ENCODE measurements at regions not wholly inside any gene's neighbourhood (a gene's known extent, or its start where the extent isn't known, plus 50 kb on each side); places are given as distances from the start of the nearest gene placed in this dataset.

DNA sequence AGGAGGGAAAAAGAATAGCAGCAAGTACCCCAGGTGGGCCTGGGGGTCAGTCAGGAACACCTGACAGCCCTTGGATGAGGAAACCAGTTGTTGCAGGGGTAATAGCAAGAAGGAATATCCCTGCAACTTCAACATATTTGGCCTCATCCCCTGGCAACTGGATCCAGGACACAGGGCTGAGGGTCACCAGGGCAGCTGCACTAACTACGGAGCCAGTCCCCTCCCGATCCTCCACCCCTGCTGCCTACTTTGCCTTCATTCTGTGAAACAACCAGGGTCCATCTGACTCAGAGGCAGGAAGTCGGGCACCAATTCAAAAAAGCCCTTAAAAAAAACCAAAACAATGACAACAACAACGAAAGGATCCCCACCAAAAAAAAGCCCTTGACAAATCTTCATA, 52.9 kb downstream of the FRMPD3 start:
- DNase-seq, result no peak

DNA sequence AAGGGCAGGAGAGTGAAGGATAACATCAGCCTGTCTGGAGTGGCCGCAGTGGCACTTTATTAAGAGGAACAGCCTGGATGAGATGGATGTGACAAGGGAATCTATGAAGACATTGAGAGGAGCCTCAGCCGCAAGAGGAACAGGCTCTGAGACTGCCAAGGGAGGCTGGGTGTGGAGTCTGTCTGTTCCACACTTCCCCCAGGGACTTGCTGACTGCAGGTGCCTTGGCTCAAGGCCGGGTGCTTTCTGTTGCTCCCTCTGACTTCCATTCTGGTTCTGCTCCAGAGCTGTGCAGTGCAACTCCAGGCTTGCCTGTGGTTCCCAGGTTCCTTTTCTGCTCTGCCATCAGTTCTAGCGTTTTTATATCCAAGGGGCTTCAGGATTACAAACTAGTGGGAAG, 54.6 kb downstream of the FRMPD3 start:
- no peak for DNase-seq

DNA sequence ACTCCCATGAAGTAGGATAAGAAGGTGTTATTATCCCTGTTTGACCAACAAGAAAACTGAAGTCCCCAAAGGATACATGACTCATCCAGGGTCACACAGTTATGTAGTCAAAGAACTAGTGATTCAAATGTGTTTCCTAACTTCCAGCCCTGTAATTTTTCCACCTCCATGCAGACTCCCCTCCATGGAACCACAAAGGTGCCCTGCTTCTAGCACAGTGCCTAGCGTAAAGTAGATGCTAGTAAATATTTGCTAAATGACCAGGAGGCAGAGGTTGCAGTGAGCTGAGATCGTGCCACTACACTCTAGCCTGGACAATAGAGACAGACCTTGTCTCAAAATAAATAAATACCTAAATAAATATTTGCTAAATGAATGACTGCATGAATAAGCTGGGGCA, 55.8 kb downstream of the FRMPD3 start:
- no peak for DNase-seq

DNA sequence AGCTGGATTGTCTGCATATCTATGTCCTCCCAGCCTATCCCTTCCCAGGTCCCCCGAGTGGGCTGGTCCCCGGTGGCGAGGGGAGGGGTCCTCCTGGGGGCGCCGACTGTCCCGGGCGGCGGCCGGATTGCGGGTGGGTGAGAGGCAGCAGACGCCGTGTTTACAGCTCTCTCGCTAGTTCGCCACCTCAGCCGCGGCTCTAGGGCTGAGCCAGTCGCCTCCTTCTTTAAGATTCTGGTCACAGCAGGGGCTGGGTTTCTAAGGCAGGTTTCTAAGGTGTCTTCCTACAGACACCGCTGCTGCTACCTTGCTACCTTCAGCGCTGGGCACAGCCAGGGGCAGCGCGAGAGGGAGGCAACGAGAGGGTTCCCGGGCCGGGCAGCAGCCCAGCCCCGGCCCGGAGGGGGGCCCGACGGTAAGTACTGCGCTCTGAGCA, 57.2 kb downstream of the FRMPD3 start:
- no peak for DNase-seq

DNA sequence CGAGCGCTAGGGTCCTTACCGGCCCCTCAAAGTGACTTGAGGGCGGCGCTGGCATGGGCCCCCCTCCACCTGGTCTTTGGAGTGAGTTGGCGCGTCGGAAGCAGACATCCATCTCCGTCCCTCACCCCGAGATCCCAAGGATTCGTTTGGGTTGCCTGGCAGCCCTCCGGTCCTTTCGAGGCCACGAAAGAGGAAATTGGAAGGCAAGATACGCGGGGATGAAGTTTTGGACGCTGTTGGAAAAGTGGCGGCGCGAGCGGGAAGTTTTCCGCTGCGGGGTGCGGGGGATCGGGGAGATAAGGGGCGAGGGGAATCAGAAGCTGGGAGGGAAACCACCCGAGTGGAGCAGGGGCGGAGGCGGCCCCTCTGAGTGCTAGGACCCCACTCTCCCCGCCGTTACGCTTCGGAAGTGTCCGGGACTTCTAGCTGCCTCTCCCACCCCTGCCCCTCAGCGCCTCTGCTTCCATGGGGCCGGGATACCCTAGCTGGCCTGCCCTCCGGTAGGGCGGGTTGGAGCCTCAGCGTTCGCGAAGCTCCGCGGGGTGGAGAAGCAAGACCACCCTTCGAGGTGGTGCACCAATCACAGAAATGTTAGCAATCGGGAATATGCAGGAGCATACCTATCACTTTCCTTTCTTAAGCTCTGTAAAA, 57.8 kb downstream of the FRMPD3 start:
- DNase-seq, result no peak

GRCh38 chrX:107507744-107508117, 58.3 kb downstream of the FRMPD3 start:
- DNase-seq, result no peak

DNA sequence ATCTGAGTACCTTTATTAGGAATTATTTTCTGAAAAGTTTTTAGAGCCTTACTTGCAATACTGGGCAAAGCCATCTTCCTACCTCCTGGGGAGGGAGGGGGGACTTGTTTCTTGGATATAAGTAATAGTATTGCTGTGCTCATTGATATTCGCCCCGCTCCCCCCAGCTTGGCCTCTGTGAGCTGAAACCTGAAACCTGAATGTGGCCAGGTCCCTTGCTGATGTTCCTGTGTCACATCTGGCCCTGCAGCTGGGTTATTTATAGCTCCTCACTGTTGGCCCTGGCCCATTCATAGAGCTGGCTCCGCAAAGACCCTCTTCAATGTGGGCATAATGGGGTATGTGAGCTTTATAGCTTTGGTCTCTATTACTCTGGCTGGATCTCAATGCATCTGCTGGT, 59.5 kb downstream of the FRMPD3 start:
- no peak for DNase-seq

GRCh38 chrX:107514944-107515343, 65.5 kb downstream of the FRMPD3 start:
- DNase-seq, result no peak

DNA sequence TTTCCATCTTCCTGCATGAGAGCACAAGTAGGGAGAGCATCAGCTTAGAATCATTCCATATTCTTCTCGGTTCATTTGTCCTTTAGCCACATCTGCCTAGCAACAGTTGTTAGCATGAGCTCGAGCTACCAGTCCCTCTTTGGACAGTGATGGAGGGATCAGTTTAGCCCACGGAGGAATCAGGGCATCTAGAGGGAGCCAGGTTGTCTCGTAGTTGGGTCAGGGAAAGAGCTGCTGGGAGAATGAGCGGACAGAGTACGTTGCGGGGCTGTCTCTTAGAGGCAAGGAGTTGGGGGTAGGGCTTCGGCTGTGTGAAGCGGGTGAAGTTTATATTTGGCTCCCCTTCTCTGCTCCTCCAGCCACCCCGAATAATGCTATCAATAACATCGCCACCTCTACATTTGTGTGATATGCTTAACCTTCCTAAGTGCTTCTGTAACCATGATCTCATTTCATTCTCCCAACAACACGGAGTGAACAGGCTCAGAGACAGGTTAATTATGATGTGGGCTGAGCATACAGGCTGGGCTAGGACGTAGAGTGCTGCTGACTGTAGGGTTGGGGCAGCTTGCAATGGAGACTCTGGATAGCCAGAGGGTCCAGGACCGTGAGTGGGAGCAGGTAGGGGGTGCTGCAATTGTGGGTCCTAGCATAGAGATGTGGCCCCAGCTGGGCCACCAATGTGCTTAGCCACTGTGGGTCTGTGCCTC, 72.6 kb downstream of the FRMPD3 start:
- DNase-seq, result no peak

DNA sequence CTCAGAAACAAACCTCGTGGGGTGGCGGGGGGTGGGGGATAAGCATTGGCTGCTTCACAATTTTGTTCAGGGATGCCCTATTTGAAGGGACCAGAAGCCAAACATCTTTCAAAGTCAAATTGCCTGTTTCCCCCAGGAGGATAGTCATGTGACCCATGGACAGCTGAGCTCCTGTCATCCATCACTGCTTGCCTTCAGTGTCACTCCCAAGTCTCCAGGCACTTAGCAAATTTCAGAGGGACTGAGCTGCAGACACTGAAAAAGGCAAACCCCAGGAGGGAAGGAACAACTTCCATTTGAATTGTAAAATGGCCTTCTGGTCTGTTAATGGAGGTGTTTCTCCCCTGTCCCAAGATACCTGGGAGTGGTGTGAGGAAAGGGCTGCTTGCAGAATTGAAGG, 73.4 kb downstream of the FRMPD3 start:
- DNase-seq, result no peak

DNA sequence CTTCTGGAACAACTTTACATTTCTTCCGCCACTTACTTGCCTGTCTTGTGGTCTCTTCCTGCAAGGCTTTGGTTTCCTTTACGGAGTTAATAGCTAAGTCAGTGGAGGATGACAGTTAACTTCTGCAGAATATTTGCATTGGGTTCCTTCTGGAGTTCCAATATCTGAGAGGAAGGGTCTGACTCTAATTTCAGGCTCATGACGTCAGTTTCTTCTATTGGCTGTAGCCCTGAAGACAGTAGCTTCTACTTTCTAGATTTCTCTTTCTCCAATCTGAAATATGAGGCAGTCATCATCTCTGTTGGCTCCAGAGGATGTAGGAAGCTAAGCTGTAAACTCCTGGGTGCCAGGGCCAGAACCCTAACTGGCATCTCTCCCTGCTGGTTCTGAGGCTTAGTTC, 76.7 kb downstream of the FRMPD3 start:
- DNase-seq, result no peak

DNA sequence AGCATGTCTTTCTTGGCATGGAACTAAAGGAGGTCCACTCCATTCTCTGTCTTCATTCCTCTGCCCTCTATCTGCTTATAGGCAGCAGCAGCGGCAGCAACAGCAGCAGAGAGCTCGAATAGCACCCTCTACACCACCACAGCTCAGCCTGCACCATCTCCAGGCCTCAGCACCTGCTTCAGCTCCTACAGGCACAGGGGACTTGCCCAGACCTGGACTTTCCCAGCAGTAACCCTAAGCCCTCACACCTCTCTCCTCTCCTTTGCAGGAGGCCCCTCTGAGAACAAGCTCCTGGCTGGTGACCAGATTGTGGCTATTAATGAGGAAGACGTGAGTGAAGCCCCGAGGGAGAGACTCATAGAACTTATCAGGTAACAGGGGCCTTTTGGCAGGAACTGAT, 80.7 kb downstream of the FRMPD3 start:
- no peak for DNase-seq

DNA sequence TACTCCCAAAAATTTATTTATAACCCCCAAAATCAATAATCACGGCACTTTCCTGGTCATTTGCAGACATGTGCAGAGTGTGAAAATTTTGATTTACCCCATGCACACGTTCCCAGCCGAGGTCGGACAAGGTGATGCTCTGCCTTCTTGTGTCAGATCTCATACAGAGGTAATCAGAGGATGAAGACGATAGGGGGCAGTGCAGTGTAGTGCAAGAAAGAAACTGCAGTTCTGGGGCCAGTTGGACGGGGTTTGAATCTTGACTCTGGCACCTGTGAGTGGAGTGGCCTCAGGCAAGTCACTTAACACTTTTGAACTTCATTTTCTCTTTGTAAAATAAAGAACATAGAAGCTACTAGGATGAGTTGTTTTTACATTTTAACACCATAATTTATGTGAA, 88.4 kb downstream of the FRMPD3 start:
- DNase-seq, result peak; percentile 23 to 27

DNA sequence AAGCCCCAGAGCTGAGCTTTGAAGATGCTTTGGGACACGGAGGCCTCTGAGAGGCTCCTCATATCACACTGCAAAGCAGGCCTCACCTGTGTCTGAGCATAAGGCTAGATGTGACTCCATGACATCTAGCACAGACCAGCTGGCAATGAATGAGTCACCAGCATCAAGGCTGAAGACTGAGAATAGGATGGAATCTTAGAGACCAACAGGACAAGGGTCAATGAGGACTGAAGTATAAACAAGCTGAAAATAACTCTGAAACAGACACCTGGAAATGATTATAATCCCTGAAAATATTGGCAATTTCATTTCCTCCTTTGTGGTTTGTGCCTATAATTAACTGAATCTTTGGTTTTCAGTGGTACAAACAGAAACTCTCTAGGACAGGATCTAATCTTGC, 87.1 kb upstream of the PRPS1 start:
- no peak for DNase-seq

DNA sequence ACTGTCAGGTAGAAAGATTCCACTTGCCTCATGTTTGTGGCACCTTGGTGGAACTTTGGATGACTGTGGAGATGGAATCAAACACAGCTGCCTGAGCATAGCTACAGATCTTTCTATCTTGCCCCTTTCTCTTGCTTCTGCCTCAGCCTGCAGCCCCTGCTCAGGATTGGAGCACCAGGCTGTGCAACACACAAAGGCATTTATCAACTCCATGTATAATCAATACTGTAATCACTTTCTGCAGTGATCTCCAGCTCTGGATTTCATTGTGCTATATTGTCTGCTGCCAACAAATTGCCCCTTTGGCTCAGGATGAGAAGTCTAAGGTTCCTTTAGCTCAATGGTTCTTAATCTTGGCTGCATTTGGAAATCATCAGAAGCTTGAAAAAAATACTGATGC, 86.3 kb upstream of the PRPS1 start:
- DNase-seq, result no peak

DNA sequence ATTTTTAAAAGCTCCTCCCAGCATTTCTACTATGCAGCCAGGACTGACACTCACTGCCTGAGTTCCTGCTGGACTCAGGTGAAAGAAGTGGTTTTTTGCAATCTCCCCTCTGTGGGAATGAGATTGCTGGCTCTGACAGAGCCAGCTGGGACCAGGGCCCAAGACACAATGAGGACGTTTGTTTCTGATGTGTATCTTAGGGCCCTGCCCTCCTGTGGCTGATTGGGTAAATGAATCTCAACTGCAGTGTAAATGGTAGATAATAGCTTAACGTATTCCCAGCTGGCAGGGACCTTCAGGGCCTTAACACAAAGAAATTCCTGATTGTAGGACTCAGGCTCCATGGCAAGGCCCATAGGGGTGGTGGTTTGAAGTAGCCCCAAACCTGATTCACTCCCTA, 85.8 kb upstream of the PRPS1 start:
- DNase-seq, result no peak

DNA sequence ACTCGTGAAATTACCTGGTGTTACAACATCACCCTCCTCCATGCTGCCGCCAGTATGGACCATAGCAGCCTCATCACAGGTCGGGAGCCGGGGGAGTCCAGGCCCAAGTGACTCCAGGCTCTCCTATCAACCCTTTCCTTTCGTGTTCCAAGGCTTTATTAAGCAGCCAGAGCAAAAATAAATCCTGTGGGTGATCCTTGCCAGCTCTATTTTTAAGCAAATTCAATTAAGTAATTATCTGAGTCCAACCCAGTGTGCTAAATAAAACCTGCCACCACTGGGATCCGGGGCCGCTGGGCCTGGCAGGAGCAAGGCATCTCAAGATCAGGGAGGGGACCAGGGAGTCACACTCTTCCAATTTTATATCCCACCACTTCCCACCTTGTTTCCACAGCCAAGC, 80.7 kb upstream of the PRPS1 start:
- DNase-seq, result no peak

- DNase-seq, result no peak
Observed at GRCh38 chrX:107548775-107549174, 79.5 kb upstream of the PRPS1 start.

DNA sequence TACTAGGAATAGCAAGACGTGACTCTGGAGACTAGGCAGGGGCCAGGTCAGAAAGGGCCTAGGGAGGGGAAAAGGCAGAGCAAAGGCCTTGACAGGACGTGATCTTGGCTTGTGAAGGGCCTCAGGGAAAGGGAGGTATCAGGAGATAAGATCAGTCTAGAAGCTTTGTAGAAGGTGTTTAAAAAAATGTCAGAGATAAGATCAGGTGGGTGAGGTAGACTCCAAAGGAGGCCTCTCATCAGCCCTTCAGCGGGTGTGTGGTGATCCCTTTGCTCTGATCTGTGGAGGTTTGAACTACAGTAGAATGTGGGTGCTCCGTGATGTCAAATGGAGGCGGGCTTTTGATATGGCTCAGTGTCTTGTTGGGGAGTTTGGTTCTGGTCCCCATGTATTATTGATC, 78.8 kb upstream of the PRPS1 start:
- no peak for DNase-seq

- no peak for DNase-seq
Observed at GRCh38 chrX:107551546-107551945, 76.8 kb upstream of the PRPS1 start.

DNA sequence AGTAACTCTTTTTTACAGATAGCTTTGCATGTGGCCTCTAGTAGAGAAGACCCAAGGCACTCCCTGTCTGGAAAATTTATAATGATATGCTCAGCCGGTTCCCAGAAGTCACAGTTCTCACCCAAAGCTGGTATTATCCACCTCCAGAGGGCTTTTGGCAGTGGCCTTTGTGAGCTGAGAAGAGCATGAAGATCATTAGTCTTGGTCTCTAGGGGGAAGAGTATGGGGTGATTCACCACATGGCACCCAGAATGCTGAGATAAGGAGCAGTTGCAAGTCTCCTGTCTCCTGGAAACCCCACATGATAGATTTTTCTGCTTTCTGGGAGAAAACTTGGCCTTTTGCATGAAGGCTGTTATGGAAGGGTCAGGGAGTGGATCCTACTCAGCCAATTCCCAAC, 75.4 kb upstream of the PRPS1 start:
- no peak for DNase-seq

DNA sequence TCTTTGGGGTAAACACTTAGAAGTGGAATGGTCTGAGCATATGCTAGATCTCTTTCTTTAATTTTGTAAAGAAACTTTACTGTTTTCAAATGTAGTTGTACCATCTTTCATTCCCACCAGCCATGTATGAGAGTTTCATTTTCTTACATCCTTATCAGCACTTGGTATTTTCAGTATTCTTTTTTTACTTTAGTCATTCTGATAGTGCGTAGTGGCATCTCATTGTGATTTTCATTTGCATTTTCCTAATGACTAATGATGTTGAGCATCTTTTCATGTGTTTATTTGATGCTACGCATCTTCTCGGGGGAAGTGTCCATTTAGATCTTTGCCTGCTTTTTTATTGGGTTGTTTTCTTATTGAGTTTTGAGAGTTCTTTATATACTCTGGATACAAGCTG, 71.3 kb upstream of the PRPS1 start:
- DNase-seq, result no peak

GRCh38 chrX:107559506-107559905, 68.8 kb upstream of the PRPS1 start:
- no peak for DNase-seq

DNA sequence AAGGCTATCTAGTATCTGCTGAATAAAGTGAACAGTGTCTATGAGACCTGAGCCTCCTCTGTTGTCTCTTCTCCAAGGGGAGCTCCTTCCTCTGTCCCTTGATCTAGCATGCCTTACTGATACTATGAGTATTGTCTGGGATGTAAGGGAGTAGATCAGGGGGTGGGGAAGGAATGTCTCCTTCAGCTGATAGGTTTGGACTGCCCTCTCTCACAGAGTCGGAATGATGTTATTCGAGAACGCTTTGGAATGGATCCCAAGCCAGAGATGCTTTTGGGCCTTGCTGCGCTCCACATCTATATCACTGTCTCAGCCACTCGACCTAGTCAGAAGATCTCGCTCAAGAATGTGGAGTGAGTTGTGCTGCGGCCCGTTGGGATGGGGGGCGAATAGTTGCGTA, 68.3 kb upstream of the PRPS1 start:
- DNase-seq, result no peak

DNA sequence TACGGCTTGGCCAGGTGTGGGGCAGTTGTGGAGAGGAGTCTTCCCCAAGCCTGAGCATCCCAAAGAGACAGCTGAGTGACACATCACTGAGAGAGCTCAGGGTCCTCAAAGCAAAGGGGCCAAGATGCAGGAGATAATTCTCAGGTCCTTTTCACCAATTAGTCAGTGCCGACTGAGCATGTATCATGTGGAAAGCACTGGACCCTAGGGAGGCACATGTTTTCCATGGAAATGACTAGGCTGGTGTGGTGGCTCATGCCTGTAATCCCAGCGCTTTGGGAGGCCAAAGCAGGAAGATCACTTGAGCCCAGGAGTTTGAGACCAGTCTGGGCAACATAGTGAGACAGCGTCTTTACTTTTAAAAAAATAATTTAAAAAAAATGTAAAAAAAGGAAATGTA, 67.3 kb upstream of the PRPS1 start:
- DNase-seq, result no peak

All from stimulated activated CD4-positive, alpha-beta T cell treated with anti-CD3 and anti-CD28 coated beads, Interleukin-2, amount 100 ng/mL, for 48 hours (primary cell).